Activated T-helper 1 cell treated with Interleukin-2 at 50 U/mL for 16 hours (primary cell): ENCODE measurements at regions not wholly inside any gene's neighbourhood (a gene's known extent, or its start where the extent isn't known, plus 50 kb on each side); places are given as distances from the start of the nearest gene placed in this dataset.
"Not testable (repeated sequence)": the region's sequence is repeated elsewhere in the genome, so short reads cannot be mapped to it uniquely, and the experiment has no call there.

ENCODE experiments used
- DNase-seq: peaks from one replicate; pipeline ENCODE4 v3.0.0-alpha.2; 2020; ENCODE audit warnings: low read depth

- no peak for DNase-seq
Observed at GRCh38 chr13:21228738-21229137, 52.3 kb downstream of the MRPL57 start.

GRCh38 chr13:21229241-21230024 is 53.0 kb downstream of the MRPL57 start:
- no peak for DNase-seq

GRCh38 chr13:21230516-21230915 is 54.1 kb downstream of the MRPL57 start:
- no peak for DNase-seq

GRCh38 chr13:21231426-21231940 is 55.0 kb downstream of the MRPL57 start:
- DNase-seq: no peak

- no peak for DNase-seq
Observed at GRCh38 chr13:21232196-21232595, 55.7 kb downstream of the MRPL57 start.

- DNase-seq: no peak
Observed at GRCh38 chr13:21232599-21232998, 56.1 kb downstream of the MRPL57 start.

- no peak for DNase-seq
Observed at GRCh38 chr13:21233086-21233485, 56.6 kb downstream of the MRPL57 start.

- no peak for DNase-seq
Observed at GRCh38 chr13:21234526-21234925, 58.1 kb downstream of the MRPL57 start.

GRCh38 chr13:21235174-21235573 is 58.7 kb downstream of the MRPL57 start:
- no peak for DNase-seq

GRCh38 chr13:21237081-21237480 is 60.6 kb downstream of the MRPL57 start:
- no peak for DNase-seq

GRCh38 chr13:21238267-21238666 is 61.8 kb downstream of the MRPL57 start:
- DNase-seq: no peak

GRCh38 chr13:21240586-21240985 is 64.1 kb downstream of the MRPL57 start:
- DNase-seq: no peak

- no peak for DNase-seq
Observed at GRCh38 chr13:21242236-21242635, 65.8 kb downstream of the MRPL57 start.

- DNase-seq: no peak
Observed at GRCh38 chr13:21243045-21243897, 66.8 kb downstream of the MRPL57 start.

GRCh38 chr13:21243898-21244184 is 67.4 kb downstream of the MRPL57 start:
- DNase-seq: not testable (repeated sequence)

GRCh38 chr13:21246761-21247452 is 70.4 kb downstream of the MRPL57 start:
- DNase-seq: no peak

- DNase-seq: no peak
Observed at GRCh38 chr13:21256351-21256761, 79.9 kb downstream of the MRPL57 start.

- DNase-seq: no peak
Observed at GRCh38 chr13:21256891-21257290, 80.4 kb downstream of the MRPL57 start.

GRCh38 chr13:21259571-21260455 is 83.4 kb downstream of the MRPL57 start:
- DNase-seq: no peak

GRCh38 chr13:21260561-21261290 is 84.3 kb downstream of the MRPL57 start:
- not testable (repeated sequence) for DNase-seq
